BE2C (cell line): ENCODE measurements at regions not wholly inside any gene's neighbourhood (a gene's known extent, or its start where the extent isn't known, plus 50 kb on each side); places are given as distances from the start of the nearest gene placed in this dataset.

Experiments used
- DNase-seq: peaks from one replicate; pipeline ENCODE4 v3.0.0-alpha.2; 2020
- H3K27me3 ChIP-seq: fragments of 250-450 bp; sonication (Bioruptor Pico); 2 replicates; pipeline ENCODE4 v1.5.1; 2020; ENCODE audit warnings: mild to moderate bottlenecking
- H3K36me3 ChIP-seq: fragments of 250-450 bp; sonication (Bioruptor Pico); 2 replicates; pipeline ENCODE4 v1.5.1; 2020; ENCODE audit warnings: mild to moderate bottlenecking
- H3K4me1 ChIP-seq: fragments of 250-450 bp; sonication (Bioruptor Pico); 2 replicates; pipeline ENCODE4 v1.5.1; 2020
- H3K4me3 ChIP-seq: 2 replicates; pipeline ENCODE4 v1.5.1; 2011; ENCODE audit warnings: low read depth, low read length
- H3K9me3 ChIP-seq: fragments of 250-450 bp; sonication (Bioruptor Pico); 2 replicates; pipeline ENCODE4 v1.5.1; 2020
- CTCF ChIP-seq: IDR thresholded peaks from 2 replicates; pipeline ENCODE4 v1.5.1; 2012; ENCODE audit warnings: mild to moderate bottlenecking, low read depth, low read length

GRCh38 chr1:175894581-175894980, 151.2 kb upstream of the TNR start:
- no peak for TF ChIP-seq CTCF
- no peaks in the 10 kb centered on the region for H3K27me3 ChIP-seq
- DNase-seq: no peak
- H3K36me3 ChIP-seq: no peaks in the 10 kb centered on the region
- no peaks in the 10 kb centered on the region for H3K9me3 ChIP-seq
- H3K4me3 ChIP-seq: no peak overlapping the region
- no peaks in the 10 kb centered on the region for H3K4me1 ChIP-seq

- H3K4me1 ChIP-seq: no peaks in the 10 kb centered on the region
- H3K9me3 ChIP-seq: no peaks in the 10 kb centered on the region
- no peak overlapping the region for H3K4me3 ChIP-seq
- no peak for DNase-seq
- TF ChIP-seq CTCF: no peak
- H3K36me3 ChIP-seq: no peaks in the 10 kb centered on the region
- H3K27me3 ChIP-seq: no peaks in the 10 kb centered on the region
Observed at GRCh38 chr1:175893192-175893591, 149.8 kb upstream of the TNR start.

GRCh38 chr1:175892686-175893085, 149.3 kb upstream of the TNR start:
- Histone ChIP-seq H3K4me3 (no peak overlapping the region), H3K9me3 (no peaks in the 10 kb centered on the region), H3K4me1 (no peaks in the 10 kb centered on the region), H3K27me3 (no peaks in the 10 kb centered on the region), H3K36me3 (no peaks in the 10 kb centered on the region)
- no peak for TF ChIP-seq CTCF
- no peak for DNase-seq

GRCh38 chr1:175891783-175892309, 148.5 kb upstream of the TNR start:
- no peaks in the 10 kb centered on the region for H3K27me3 ChIP-seq
- no peak for TF ChIP-seq CTCF
- DNase-seq: no peak
- H3K4me3 ChIP-seq: no peak overlapping the region
- no peaks in the 10 kb centered on the region for H3K9me3 ChIP-seq
- no peaks in the 10 kb centered on the region for H3K4me1 ChIP-seq
- no peaks in the 10 kb centered on the region for H3K36me3 ChIP-seq

- TF ChIP-seq CTCF: no peak
- Histone ChIP-seq H3K27me3 (no peaks in the 10 kb centered on the region), H3K4me3 (no peak overlapping the region), H3K4me1 (no peaks in the 10 kb centered on the region), H3K9me3 (no peaks in the 10 kb centered on the region), H3K36me3 (no peaks in the 10 kb centered on the region)
- DNase-seq: no peak
Observed at GRCh38 chr1:175890958-175891357, 147.6 kb upstream of the TNR start.

GRCh38 chr1:175889848-175890247, 146.5 kb upstream of the TNR start:
- no peak for TF ChIP-seq CTCF
- H3K9me3 ChIP-seq: no peaks in the 10 kb centered on the region
- no peak overlapping the region for H3K4me3 ChIP-seq
- no peaks in the 10 kb centered on the region for H3K36me3 ChIP-seq
- no peaks in the 10 kb centered on the region for H3K27me3 ChIP-seq
- no peak for DNase-seq
- no peaks in the 10 kb centered on the region for H3K4me1 ChIP-seq
